Gastroesophageal sphincter (tissue), 3 donors: ENCODE measurements at regions not wholly inside any gene's neighbourhood (a gene's known extent, or its start where the extent isn't known, plus 50 kb on each side); places are given as distances from the start of the nearest gene placed in this dataset.
"Not testable (repeated sequence)": the region's sequence is repeated elsewhere in the genome, so short reads cannot be mapped to it uniquely, and the experiment has no call there.

Source experiments
- CTCF ChIP-seq, 4 experiments: fragments of 200-600 bp in 2 of 4; fragments of 450-650 bp in 2 of 4; sonication (generic) in 1 of 4; IDR thresholded peaks; one replicate each; pipeline ENCODE4 v1.5.1; 2017 to 2019; ENCODE audit warnings: antibody characterized with exemption in 4 of 4, mild to moderate bottlenecking in 2 of 4, moderate library complexity in 2 of 4
- EP300 ChIP-seq: sonication (generic); formaldehyde crosslinking; IDR thresholded peaks from one replicate; pipeline ENCODE4 v1.6.1; 2017; ENCODE audit warnings: antibody characterized with exemption, mild to moderate bottlenecking
- POLR2A ChIP-seq, 2 donors: fragments of 450-650 bp; IDR thresholded peaks; one replicate each; pipeline ENCODE4 v1.6.1; 2017; ENCODE audit warnings: antibody characterized with exemption in 2 of 2, mild to moderate bottlenecking in 2 of 2, moderate library complexity in 1 of 2

- not testable (repeated sequence) for TF ChIP-seq CTCF (IDR thresholded peaks at IDR 0.05); POLR2A (IDR thresholded peaks at IDR 0.05); EP300
Measured at GRCh38 chr18:8920856-8921787, 181.4 kb upstream of the NDUFV2 start.
